WTC11 (cell line): ENCODE measurements at regions not wholly inside any gene's neighbourhood (a gene's known extent, or its start where the extent isn't known, plus 50 kb on each side); places are given as distances from the start of the nearest gene placed in this dataset.

ENCODE experiments used
- ATAC-seq: fragments of 200-7000 bp; cut with Tn5 transposase; 2 replicates; pipeline ENCODE4 v1.10.0; 2021; ENCODE audit warnings: mild to moderate bottlenecking, moderate library complexity
- CTCF ChIA-PET: fragments of 300-600 bp; sonication (Branson Sonifier 250); formaldehyde crosslinking; loops from one replicate; lab custom pipeline; 2021; ENCODE audit warnings: antibody characterized with exemption; lab: Charles Lee
- POLR2A ChIA-PET: fragments of 350-600 bp; sonication (Branson Sonifier 250); formaldehyde crosslinking; loops from one replicate; lab custom pipeline; 2021; ENCODE audit warnings: antibody characterized with exemption; lab: Charles Lee
- DNase-seq: peaks from one replicate; pipeline ENCODE4 v3.0.0; 2021; ENCODE audit warnings: low spot score
- H3K27ac Mint-ChIP-seq: 2 replicates; pipeline ENCODE4 v1.8.0; 2021; ENCODE audit warnings: mixed read lengths
- H3K27me3 Mint-ChIP-seq: 2 replicates; pipeline ENCODE4 v1.8.0; 2021; ENCODE audit warnings: low read depth, mild to moderate bottlenecking, moderate library complexity, mixed read lengths
- H3K36me3 Mint-ChIP-seq: 2 replicates; pipeline ENCODE4 v1.8.0; 2021; ENCODE audit warnings: mixed read lengths
- H3K4me1 Mint-ChIP-seq: 2 replicates; pipeline ENCODE4 v1.8.0; 2022; ENCODE audit warnings: mixed read lengths
- H3K4me3 Mint-ChIP-seq: 2 replicates; pipeline ENCODE4 v1.8.0; 2021; ENCODE audit warnings: mild to moderate bottlenecking, moderate library complexity, mixed read lengths
- H3K9me3 Mint-ChIP-seq: 2 replicates; pipeline ENCODE4 v1.8.0; 2021; ENCODE audit warnings: mixed read lengths
- ATF3 ChIP-seq: sonication (generic); formaldehyde crosslinking; conservative IDR thresholded peaks from 2 replicates; pipeline ENCODE4 v1.8.1; 2022; ENCODE audit warnings: mild to moderate bottlenecking, missing genetic modification reagents
- GTF2I ChIP-seq: fragments of 250-450 bp; sonication (Bioruptor Pico); conservative IDR thresholded peaks from 2 replicates; pipeline ENCODE4 v1.4.0; 2021; ENCODE audit warnings: mild to moderate bottlenecking
- OVOL2 ChIP-seq: fragments of 250-450 bp; sonication (Bioruptor Pico); IDR thresholded peaks from 2 replicates; pipeline ENCODE4 v1.9.0; 2021; ENCODE audit warnings: mild to moderate bottlenecking, borderline replicate concordance
- PRRX2 ChIP-seq: fragments of 250-450 bp; sonication (Bioruptor Pico); IDR thresholded peaks from 2 replicates; pipeline ENCODE4 v1.8.0; 2021; ENCODE audit warnings: mild to moderate bottlenecking
- SMAD3 ChIP-seq: sonication (generic); formaldehyde crosslinking; IDR thresholded peaks from 2 replicates; pipeline ENCODE4 v1.8.0; 2022; ENCODE audit warnings: missing genetic modification reagents, mild to moderate bottlenecking, borderline replicate concordance
- STAT6 ChIP-seq: sonication (generic); formaldehyde crosslinking; conservative IDR thresholded peaks from 2 replicates; pipeline ENCODE4 v1.8.1; 2023; ENCODE audit warnings: mild to moderate bottlenecking, low read depth, missing genetic modification reagents, moderate library complexity
- TEAD1 ChIP-seq: sonication (generic); formaldehyde crosslinking; IDR thresholded peaks from 2 replicates; pipeline ENCODE4 v1.8.0; 2022; ENCODE audit warnings: mild to moderate bottlenecking, missing genetic modification reagents
- ZNF232 ChIP-seq: sonication (generic); formaldehyde crosslinking; IDR thresholded peaks from 2 replicates; pipeline ENCODE4 v1.8.0; 2022; ENCODE audit warnings: mild to moderate bottlenecking, missing genetic modification reagents
- ZNF281 ChIP-seq: sonication (generic); formaldehyde crosslinking; IDR thresholded peaks from 2 replicates; pipeline ENCODE4 v1.8.0; 2023; ENCODE audit warnings: mild to moderate bottlenecking, missing genetic modification reagents
- ZNF423 ChIP-seq: fragments of 250-450 bp; sonication (Bioruptor Pico); IDR thresholded peaks from 2 replicates; pipeline ENCODE4 v2.1.2; 2022; ENCODE audit warnings: mild to moderate bottlenecking, moderate library complexity
- TF ChIP-seq, protein P1 (sequence below): fragments of 250-450 bp; sonication (Bioruptor Pico); IDR thresholded peaks from 2 replicates; pipeline ENCODE4 v2.1.2; 2022; ENCODE audit warnings: mild to moderate bottlenecking, moderate library complexity
- TF ChIP-seq, protein P2 (sequence below): sonication (generic); formaldehyde crosslinking; IDR thresholded peaks from 2 replicates; pipeline ENCODE4 v1.8.1; 2022; ENCODE audit warnings: low read depth, missing genetic modification reagents, borderline replicate concordance
- TF ChIP-seq, protein P3 (sequence below): sonication (generic); formaldehyde crosslinking; IDR thresholded peaks from 2 replicates; pipeline ENCODE4 v1.8.0; 2023; ENCODE audit warnings: missing genetic modification reagents
- TF ChIP-seq, protein P4 (sequence below): fragments of 250-450 bp; sonication (Bioruptor Pico); IDR thresholded peaks from 2 replicates; pipeline ENCODE4 v1.9.0; 2021; ENCODE audit warnings: mild to moderate bottlenecking
- TF ChIP-seq, protein P5 (sequence below): sonication (generic); formaldehyde crosslinking; IDR thresholded peaks from 2 replicates; pipeline ENCODE4 v1.8.0; 2022; ENCODE audit warnings: mild to moderate bottlenecking, missing genetic modification reagents

DNA sequence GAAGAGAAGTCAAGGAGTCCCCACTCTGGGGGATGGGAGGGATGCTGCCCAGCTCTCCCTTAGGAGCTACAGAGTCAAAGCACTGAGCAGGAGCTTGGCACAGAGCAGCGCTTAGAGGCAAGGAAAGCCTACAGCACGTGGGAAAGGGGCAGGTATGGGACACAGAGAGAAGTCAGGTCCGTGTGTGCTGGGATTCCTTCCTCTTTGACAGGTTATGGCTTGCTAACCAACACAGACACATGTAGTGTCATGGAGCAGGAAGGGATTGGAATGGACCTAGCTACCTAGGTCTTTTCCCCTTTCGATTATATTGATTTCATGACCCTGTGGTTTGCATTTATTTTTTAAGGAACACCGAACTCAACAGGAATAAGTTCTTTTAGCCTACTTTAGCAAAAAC is 208.5 kb upstream of the TUT7 start:
- TF ChIP-seq PRRX2 (no peak), OVOL2 (CRISPR knock-in tag) (no peak), STAT6 (no peak), SMAD3 (CRISPR knock-in tag) (no peak), GTF2I (CRISPR knock-in tag) (no peak), ZNF232 (CRISPR knock-in tag) (no peak), TEAD1 (CRISPR knock-in tag) (no peak), ZNF423 (CRISPR knock-in tag) (no peak), ATF3 (CRISPR knock-in tag) (no peak), ZNF281 (CRISPR knock-in tag) (no peak)
- TF ChIP-seq, protein P1, sequence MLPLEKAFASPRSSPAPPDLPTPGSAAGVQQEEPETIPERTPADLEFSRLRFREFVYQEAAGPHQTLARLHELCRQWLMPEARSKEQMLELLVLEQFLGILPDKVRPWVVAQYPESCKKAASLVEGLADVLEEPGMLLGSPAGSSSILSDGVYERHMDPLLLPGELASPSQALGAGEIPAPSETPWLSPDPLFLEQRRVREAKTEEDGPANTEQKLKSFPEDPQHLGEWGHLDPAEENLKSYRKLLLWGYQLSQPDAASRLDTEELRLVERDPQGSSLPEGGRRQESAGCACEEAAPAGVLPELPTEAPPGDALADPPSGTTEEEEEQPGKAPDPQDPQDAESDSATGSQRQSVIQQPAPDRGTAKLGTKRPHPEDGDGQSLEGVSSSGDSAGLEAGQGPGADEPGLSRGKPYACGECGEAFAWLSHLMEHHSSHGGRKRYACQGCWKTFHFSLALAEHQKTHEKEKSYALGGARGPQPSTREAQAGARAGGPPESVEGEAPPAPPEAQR (CRISPR knock-in tag): no peak
- TF ChIP-seq, protein P2, sequence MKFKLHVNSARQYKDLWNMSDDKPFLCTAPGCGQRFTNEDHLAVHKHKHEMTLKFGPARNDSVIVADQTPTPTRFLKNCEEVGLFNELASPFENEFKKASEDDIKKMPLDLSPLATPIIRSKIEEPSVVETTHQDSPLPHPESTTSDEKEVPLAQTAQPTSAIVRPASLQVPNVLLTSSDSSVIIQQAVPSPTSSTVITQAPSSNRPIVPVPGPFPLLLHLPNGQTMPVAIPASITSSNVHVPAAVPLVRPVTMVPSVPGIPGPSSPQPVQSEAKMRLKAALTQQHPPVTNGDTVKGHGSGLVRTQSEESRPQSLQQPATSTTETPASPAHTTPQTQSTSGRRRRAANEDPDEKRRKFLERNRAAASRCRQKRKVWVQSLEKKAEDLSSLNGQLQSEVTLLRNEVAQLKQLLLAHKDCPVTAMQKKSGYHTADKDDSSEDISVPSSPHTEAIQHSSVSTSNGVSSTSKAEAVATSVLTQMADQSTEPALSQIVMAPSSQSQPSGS (CRISPR knock-in tag): no peak
- TF ChIP-seq, protein P3, sequence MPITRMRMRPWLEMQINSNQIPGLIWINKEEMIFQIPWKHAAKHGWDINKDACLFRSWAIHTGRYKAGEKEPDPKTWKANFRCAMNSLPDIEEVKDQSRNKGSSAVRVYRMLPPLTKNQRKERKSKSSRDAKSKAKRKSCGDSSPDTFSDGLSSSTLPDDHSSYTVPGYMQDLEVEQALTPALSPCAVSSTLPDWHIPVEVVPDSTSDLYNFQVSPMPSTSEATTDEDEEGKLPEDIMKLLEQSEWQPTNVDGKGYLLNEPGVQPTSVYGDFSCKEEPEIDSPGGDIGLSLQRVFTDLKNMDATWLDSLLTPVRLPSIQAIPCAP: no peak
- TF ChIP-seq, protein P4, sequence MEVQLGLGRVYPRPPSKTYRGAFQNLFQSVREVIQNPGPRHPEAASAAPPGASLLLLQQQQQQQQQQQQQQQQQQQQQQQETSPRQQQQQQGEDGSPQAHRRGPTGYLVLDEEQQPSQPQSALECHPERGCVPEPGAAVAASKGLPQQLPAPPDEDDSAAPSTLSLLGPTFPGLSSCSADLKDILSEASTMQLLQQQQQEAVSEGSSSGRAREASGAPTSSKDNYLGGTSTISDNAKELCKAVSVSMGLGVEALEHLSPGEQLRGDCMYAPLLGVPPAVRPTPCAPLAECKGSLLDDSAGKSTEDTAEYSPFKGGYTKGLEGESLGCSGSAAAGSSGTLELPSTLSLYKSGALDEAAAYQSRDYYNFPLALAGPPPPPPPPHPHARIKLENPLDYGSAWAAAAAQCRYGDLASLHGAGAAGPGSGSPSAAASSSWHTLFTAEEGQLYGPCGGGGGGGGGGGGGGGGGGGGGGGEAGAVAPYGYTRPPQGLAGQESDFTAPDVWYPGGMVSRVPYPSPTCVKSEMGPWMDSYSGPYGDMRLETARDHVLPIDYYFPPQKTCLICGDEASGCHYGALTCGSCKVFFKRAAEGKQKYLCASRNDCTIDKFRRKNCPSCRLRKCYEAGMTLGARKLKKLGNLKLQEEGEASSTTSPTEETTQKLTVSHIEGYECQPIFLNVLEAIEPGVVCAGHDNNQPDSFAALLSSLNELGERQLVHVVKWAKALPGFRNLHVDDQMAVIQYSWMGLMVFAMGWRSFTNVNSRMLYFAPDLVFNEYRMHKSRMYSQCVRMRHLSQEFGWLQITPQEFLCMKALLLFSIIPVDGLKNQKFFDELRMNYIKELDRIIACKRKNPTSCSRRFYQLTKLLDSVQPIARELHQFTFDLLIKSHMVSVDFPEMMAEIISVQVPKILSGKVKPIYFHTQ: no peak
- TF ChIP-seq, protein P5, sequence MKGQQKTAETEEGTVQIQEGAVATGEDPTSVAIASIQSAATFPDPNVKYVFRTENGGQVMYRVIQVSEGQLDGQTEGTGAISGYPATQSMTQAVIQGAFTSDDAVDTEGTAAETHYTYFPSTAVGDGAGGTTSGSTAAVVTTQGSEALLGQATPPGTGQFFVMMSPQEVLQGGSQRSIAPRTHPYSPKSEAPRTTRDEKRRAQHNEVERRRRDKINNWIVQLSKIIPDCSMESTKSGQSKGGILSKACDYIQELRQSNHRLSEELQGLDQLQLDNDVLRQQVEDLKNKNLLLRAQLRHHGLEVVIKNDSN (CRISPR knock-in tag): no peak
- POLR2A ChIA-PET: no interaction called here
- Mint-ChIP-seq H3K4me1 (no peaks in the 10 kb centered on the region), H3K27me3 (peaks cover 6% of the 10 kb centered on the region; the same call in 1 of the 2 replicates), H3K27ac (no peak overlapping the region), H3K4me3 (no peak overlapping the region), H3K36me3 (peaks cover 10% of the 10 kb centered on the region), H3K9me3 (peaks cover 20% of the 10 kb centered on the region)
- CTCF ChIA-PET: interaction anchor here (0.6 kb wide), 1 partner anchor 806 kb away, joined by 5 read pairs; no protein-coding TSS in a partner anchor
- no peak for DNase-seq
- ATAC-seq: no peak
